IPS-18a (cell line): ENCODE measurements at regions not wholly inside any gene's neighbourhood (a gene's known extent, or its start where the extent isn't known, plus 50 kb on each side); places are given as distances from the start of the nearest gene placed in this dataset.
A peak's percentile ranks its signal among the peaks of the same experiment; 100 is the strongest.

Source experiments
- H3K27ac ChIP-seq: one replicate; pipeline ENCODE4 v1.5.1; 2013; ENCODE audit warnings: low read length
- H3K27me3 ChIP-seq: one replicate; pipeline ENCODE4 v1.6.1; 2013; ENCODE audit warnings: mild to moderate bottlenecking, low read length; ENCODE audit not compliant: control insufficient read depth, insufficient read depth
- H3K36me3 ChIP-seq: one replicate; pipeline ENCODE4 v1.6.1; 2013; ENCODE audit warnings: low read depth, low read length; ENCODE audit not compliant: control insufficient read depth
- H3K4me1 ChIP-seq: one replicate; pipeline ENCODE4 v1.6.1; 2013; ENCODE audit warnings: low read depth, low read length; ENCODE audit not compliant: control insufficient read depth
- H3K4me3 ChIP-seq: one replicate; pipeline ENCODE4 v1.5.1; 2013; ENCODE audit warnings: low read length
- H3K9ac ChIP-seq: one replicate; pipeline ENCODE4 v1.6.1; 2013; ENCODE audit warnings: mild to moderate bottlenecking, low read length, moderate library complexity
- H3K9me3 ChIP-seq: one replicate; pipeline ENCODE4 v1.6.1; 2013; ENCODE audit warnings: low read depth, low read length; ENCODE audit not compliant: control insufficient read depth

DNA sequence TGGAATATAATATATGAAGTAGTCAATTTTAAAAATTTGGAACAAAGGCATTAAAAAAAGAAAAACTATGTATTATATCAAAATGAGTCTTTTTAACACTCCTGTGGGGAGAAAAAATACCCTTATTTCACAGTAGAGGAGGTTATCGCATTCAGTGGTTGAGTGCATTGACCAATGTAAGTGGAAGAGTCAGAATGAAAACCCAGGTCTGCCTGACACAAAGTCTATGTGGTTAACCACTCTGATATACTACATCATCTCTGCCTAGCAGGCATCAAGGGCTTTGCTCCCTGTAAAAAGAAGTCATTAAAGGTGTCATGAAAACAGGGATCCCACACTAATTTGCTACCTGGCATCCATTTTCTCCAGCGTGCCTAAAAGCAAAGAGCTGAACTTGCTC lies 417.2 kb upstream of the C9orf72 start:
- Histone ChIP-seq H3K4me3 (no peak overlapping the region), H3K27me3 (no peaks in the 10 kb centered on the region)

GRCh38 chr9:27991221-27991620 lies 417.9 kb upstream of the C9orf72 start:
- H3K36me3 ChIP-seq = no peaks in the 10 kb centered on the region
- H3K9ac ChIP-seq = no peak overlapping the region
- no peak overlapping the region for H3K27ac ChIP-seq
- no peaks in the 10 kb centered on the region for H3K27me3 ChIP-seq
- H3K4me1 ChIP-seq = no peaks in the 10 kb centered on the region
- no peak overlapping the region for H3K4me3 ChIP-seq
- H3K9me3 ChIP-seq = no peaks in the 10 kb centered on the region

More for the DNA sequence above, 417.2 kb upstream of the C9orf72 start:
- Histone ChIP-seq H3K4me1 (no peaks in the 10 kb centered on the region), H3K9ac (no peak overlapping the region), H3K27ac (no peak overlapping the region), H3K9me3 (no peaks in the 10 kb centered on the region), H3K36me3 (no peaks in the 10 kb centered on the region)

GRCh38 chr9:28001096-28001495 lies 427.8 kb upstream of the C9orf72 start:
- H3K27ac ChIP-seq = no peak overlapping the region
- H3K4me1 ChIP-seq = no peaks in the 10 kb centered on the region
- H3K36me3 ChIP-seq = no peaks in the 10 kb centered on the region
- H3K27me3 ChIP-seq = no peaks in the 10 kb centered on the region
- H3K9me3 ChIP-seq = no peaks in the 10 kb centered on the region
- no peak overlapping the region for H3K4me3 ChIP-seq
- H3K9ac ChIP-seq = no peak overlapping the region

- Histone ChIP-seq H3K36me3 (no peaks in the 10 kb centered on the region), H3K9me3 (no peaks in the 10 kb centered on the region), H3K27me3 (no peaks in the 10 kb centered on the region), H3K4me1 (peaks cover 13% of the 10 kb centered on the region), H3K9ac (no peak overlapping the region), H3K27ac (no peak overlapping the region), H3K4me3 (no peak overlapping the region)
Observed at GRCh38 chr9:28004900-28005299, 431.6 kb upstream of the C9orf72 start.

DNA sequence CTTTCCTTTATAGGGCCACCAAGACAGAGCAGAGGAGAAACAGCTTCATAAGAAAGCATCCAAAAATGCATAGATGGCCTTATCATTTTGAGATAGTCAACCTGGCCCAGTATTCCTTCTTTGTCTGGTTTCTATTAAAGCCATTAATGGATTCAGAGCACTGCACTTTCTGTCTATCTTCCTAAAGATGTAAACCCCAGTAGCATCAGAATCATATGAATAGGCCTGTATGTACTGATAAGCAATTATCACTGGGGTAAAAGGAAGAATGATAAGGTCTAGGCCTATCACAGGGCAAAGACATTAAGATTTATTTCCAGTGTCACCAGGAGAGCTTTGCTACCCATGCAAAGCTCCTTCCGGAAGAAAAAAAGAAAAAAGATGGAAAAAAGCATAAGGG lies 432.5 kb upstream of the C9orf72 start:
- Histone ChIP-seq H3K27ac (no peak overlapping the region), H3K9ac (no peak overlapping the region), H3K9me3 (no peaks in the 10 kb centered on the region), H3K27me3 (no peaks in the 10 kb centered on the region), H3K4me3 (no peak overlapping the region), H3K4me1 (peaks cover 13% of the 10 kb centered on the region), H3K36me3 (no peaks in the 10 kb centered on the region)

- Histone ChIP-seq H3K27ac (no peak overlapping the region), H3K36me3 (no peaks in the 10 kb centered on the region), H3K4me1 (peaks cover 13% of the 10 kb centered on the region), H3K9me3 (no peaks in the 10 kb centered on the region), H3K9ac (no peak overlapping the region), H3K27me3 (no peaks in the 10 kb centered on the region), H3K4me3 (peak overlapping the region; percentile 21)
Observed at GRCh38 chr9:28007097-28007817, 434.0 kb upstream of the C9orf72 start.

- no peaks in the 10 kb centered on the region for H3K9me3 ChIP-seq
- no peaks in the 10 kb centered on the region for H3K36me3 ChIP-seq
- no peak overlapping the region for H3K27ac ChIP-seq
- no peak overlapping the region for H3K9ac ChIP-seq
- no peak overlapping the region for H3K4me3 ChIP-seq
- peaks cover 12% of the 10 kb centered on the region for H3K4me1 ChIP-seq
- H3K27me3 ChIP-seq = no peaks in the 10 kb centered on the region
Observed at GRCh38 chr9:28014212-28014611, 440.9 kb upstream of the C9orf72 start.

DNA sequence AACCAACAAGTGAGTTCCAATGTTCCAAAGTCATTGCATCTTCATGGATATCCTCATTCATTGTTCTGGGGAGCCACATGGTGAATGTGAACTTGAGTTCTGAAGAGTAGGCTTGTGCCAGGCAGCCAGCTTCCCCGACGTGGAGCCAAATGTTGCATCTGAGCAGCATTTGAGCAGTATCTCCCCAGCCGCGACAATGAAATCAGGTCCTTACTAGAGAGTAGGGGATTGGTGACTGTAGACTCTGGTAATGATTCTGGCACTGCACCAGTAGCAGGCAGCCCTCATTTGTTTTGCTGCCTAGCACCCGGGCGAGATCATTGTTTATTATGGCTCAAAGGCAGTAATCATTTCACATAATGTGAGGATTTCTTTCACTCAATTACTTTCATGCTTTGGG lies 451.4 kb upstream of the C9orf72 start:
- Histone ChIP-seq H3K36me3 (no peaks in the 10 kb centered on the region), H3K4me1 (no peaks in the 10 kb centered on the region), H3K9me3 (no peaks in the 10 kb centered on the region), H3K4me3 (no peak overlapping the region), H3K27me3 (no peaks in the 10 kb centered on the region), H3K27ac (no peak overlapping the region), H3K9ac (no peak overlapping the region)

DNA sequence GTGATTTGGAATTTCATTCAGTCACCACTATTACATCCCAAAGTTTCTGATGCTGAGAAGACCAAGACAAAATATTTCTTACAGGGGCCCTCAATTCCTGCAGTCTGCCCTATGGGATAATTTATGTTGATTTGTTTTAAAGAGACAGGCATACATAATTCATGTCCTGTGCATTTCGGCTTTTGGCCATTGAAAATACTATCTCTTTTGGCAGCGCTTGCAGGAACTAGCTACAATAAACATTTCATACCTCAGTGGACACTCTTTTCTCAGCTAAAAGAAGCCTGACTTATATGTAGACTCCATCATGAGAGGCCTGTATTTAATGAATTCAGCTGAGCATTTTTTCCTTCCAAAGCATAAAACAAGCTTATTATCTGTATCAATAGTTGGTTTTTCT lies 451.9 kb upstream of the C9orf72 start:
- Histone ChIP-seq H3K9ac (no peak overlapping the region), H3K4me3 (no peak overlapping the region), H3K27ac (no peak overlapping the region), H3K4me1 (no peaks in the 10 kb centered on the region), H3K9me3 (no peaks in the 10 kb centered on the region), H3K27me3 (no peaks in the 10 kb centered on the region), H3K36me3 (no peaks in the 10 kb centered on the region)

DNA sequence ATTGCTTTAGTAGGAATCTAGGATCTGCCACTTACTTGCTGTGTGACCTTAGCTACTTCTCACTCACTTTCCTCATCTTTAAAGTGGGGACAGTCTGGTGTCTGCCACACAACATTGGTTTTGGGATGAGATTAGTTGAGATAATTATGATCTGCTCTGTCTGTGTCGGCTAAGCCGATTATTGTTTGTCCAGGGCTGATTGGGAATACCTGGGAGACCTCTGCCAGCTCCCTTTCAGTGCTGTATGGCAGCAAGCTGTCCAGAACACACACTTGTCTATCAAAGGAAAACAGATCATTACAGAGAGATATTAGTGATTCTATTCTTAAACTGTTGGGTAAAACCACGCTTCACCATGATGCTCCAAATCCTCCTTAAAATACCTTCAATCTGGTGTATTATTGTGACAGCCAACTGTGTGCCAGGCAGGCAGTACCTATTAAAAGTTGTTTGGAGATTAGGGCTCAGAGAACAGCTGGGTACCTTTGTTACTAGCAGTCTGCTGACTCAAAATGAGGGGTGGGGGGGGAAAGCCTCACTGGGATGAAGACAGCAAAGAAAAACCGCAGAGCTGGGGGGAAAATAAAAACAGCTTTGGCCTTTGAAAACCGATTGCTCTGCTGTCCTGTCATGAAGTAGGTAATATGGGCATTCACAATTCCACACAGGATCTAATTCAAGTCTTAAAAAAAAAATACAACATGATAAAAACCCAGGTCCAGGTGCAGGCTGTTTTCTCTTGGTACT lies 458.4 kb upstream of the C9orf72 start:
- Histone ChIP-seq H3K9me3 (no peaks in the 10 kb centered on the region), H3K9ac (no peak overlapping the region), H3K36me3 (no peaks in the 10 kb centered on the region), H3K27me3 (no peaks in the 10 kb centered on the region), H3K4me1 (peaks cover 24% of the 10 kb centered on the region), H3K4me3 (no peak overlapping the region), H3K27ac (no peak overlapping the region)

GRCh38 chr9:28032268-28032590 lies 458.9 kb upstream of the C9orf72 start:
- no peak overlapping the region for H3K27ac ChIP-seq
- peaks cover 24% of the 10 kb centered on the region for H3K4me1 ChIP-seq
- no peaks in the 10 kb centered on the region for H3K36me3 ChIP-seq
- no peaks in the 10 kb centered on the region for H3K9me3 ChIP-seq
- H3K4me3 ChIP-seq = no peak overlapping the region
- H3K27me3 ChIP-seq = no peaks in the 10 kb centered on the region
- H3K9ac ChIP-seq = no peak overlapping the region

DNA sequence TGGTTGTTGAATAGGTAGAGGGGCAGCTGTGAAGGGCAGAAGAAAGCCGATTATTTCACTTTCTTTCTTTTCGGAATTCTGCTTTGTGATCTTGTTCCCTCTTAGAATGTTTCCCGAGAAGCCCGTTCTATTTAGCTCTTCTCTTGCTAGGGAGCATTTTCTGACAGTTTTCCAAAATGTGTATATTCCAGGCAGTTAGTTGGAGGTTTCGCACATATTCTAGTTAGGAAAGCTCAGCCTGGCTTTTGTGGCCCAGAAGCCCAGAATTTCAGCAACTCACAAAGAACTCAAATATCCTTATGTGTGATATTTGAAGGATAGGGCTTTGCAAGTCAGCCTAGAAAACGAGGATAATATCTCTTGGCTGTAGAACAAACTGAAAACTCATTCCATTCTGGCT lies 461.0 kb upstream of the C9orf72 start:
- Histone ChIP-seq H3K4me3 (no peak overlapping the region), H3K27me3 (no peaks in the 10 kb centered on the region), H3K9me3 (no peaks in the 10 kb centered on the region), H3K4me1 (peaks cover 24% of the 10 kb centered on the region), H3K27ac (no peak overlapping the region), H3K36me3 (no peaks in the 10 kb centered on the region), H3K9ac (no peak overlapping the region)
